ENCODE measurements at regions not wholly inside any gene's neighbourhood (a gene's known extent, or its start where the extent isn't known, plus 50 kb on each side); places are given as distances from the start of the nearest gene placed in this dataset.

GRCh38 chr14:28299227-28299626, 467.4 kb upstream of the FOXG1 start:
- Histone ChIP-seq H3K36me3 (no peaks in the 10 kb centered on the region), H3K27ac (no peak overlapping the region), H3K27me3 (no peaks in the 10 kb centered on the region), H3K4me1 (no peaks in the 10 kb centered on the region), H3K4me3 (no peak overlapping the region), H3K9me3 (peaks cover 0 to 39% (median 0%) of the 10 kb centered on the region in 11 donors)
- intact Hi-C loops (cut with DNase I), result no loop called here
- DNase-seq (no peak), ATAC-seq (no peak)
- WGBS, 2 donors, result 84 to 85% methylated on average over 6 of the region's 6 CpGs
- TF ChIP-seq, protein P1, sequence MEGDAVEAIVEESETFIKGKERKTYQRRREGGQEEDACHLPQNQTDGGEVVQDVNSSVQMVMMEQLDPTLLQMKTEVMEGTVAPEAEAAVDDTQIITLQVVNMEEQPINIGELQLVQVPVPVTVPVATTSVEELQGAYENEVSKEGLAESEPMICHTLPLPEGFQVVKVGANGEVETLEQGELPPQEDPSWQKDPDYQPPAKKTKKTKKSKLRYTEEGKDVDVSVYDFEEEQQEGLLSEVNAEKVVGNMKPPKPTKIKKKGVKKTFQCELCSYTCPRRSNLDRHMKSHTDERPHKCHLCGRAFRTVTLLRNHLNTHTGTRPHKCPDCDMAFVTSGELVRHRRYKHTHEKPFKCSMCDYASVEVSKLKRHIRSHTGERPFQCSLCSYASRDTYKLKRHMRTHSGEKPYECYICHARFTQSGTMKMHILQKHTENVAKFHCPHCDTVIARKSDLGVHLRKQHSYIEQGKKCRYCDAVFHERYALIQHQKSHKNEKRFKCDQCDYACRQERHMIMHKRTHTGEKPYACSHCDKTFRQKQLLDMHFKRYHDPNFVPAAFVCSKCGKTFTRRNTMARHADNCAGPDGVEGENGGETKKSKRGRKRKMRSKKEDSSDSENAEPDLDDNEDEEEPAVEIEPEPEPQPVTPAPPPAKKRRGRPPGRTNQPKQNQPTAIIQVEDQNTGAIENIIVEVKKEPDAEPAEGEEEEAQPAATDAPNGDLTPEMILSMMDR (IDR thresholded peaks at IDR 0.05), result no peak

DNA sequence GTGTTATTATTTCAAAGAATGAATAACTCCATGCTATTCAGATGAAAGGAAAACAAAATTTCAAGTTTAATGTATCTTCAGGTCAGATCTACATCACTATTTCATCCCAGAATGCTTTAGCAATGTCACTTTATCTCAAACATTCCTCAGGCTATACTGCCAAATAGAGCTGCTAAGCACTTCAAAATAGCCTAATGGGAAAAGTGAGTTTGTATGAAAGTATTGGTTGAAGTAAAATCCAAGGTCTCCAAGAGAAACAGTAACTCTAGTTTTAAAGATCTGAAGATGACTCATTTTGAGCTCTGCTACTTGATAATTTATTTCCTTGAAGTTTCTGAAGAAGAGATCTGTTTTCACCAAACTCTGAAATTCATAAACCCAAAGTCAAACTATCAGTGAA, 466.2 kb upstream of the FOXG1 start:
- TF ChIP-seq, protein P1 (IDR thresholded peaks at IDR 0.05), result no peak
- intact Hi-C loops (cut with DNase I), result no loop called here

GRCh38 chr14:28301179-28301578, 465.4 kb upstream of the FOXG1 start:
- Histone ChIP-seq H3K27me3 (no peaks in the 10 kb centered on the region), H3K27ac (no peak overlapping the region), H3K36me3 (no peaks in the 10 kb centered on the region), H3K9me3 (peaks cover 0 to 36% (median 0%) of the 10 kb centered on the region in 11 donors), H3K4me1 (no peaks in the 10 kb centered on the region), H3K4me3 (no peak overlapping the region)
- ATAC-seq, result no peak
- no peak for DNase-seq
- TF ChIP-seq, protein P1 (IDR thresholded peaks at IDR 0.05), result no peak
- WGBS, 2 donors, result 86 to 94% methylated on average over 4 of the region's 4 CpGs
- intact Hi-C loops (cut with DNase I), result no loop called here

More for the DNA sequence above, 466.2 kb upstream of the FOXG1 start:
- H3K4me1 ChIP-seq, result no peaks in the 10 kb centered on the region
- no peaks in the 10 kb centered on the region for H3K27me3 ChIP-seq
- ATAC-seq (no peak), DNase-seq (no peak)
- no peak overlapping the region for H3K4me3 ChIP-seq
- no peaks in the 10 kb centered on the region for H3K36me3 ChIP-seq
- no peak overlapping the region for H3K27ac ChIP-seq
- H3K9me3 ChIP-seq, result peaks cover 0 to 39% (median 0%) of the 10 kb centered on the region in 11 donors

DNA sequence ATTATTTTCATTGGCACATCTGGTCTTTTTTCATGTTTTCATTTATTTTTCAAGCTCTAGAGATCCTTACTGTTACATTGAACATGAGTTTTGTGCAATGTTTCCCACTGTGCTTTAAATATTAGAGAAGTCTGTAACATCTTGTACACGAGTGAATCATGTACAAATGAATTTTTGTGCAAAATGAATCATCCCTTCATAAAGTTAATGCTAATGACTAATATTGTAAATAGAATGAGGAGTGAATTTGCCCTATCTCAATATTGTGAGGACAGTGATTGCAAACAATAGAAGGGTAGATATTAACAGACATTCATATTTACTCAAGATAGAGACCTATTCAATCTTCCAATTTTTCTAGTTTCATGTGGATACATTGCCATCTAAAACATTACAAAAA, 463.3 kb upstream of the FOXG1 start:
- WGBS, 2 donors, result 48 to 57% methylated on average over 1 of the region's 1 CpG
- H3K27ac ChIP-seq, result no peak overlapping the region
- ATAC-seq (no peak), DNase-seq (no peak)
- intact Hi-C loops (cut with DNase I), result no loop called here
- no peaks in the 10 kb centered on the region for H3K4me1 ChIP-seq
- TF ChIP-seq, protein P1 (IDR thresholded peaks at IDR 0.05), result no peak
- H3K9me3 ChIP-seq, result peaks cover 0 to 27% (median 0%) of the 10 kb centered on the region in 11 donors
- H3K4me3 ChIP-seq, result no peak overlapping the region
- no peaks in the 10 kb centered on the region for H3K36me3 ChIP-seq
- H3K27me3 ChIP-seq, result no peaks in the 10 kb centered on the region

DNA sequence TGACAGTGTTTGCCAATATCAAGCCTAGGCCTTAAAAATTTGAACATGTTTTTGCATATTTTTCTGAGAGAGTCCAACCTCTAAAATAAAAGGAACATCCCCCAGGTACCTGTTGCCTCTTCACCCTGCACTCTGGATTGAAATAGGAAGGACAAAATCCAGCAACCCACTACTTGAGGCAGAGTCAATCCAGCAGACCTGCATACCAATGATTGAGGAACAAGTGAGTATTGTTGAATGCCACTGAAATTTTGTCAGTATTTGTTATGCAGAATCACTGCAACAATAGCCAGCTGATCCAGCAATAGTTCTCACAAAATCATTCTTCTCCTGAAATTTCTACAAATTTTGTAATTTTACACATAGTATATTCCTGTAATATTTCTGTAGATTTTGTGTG, 460.6 kb upstream of the FOXG1 start:
- Histone ChIP-seq H3K36me3 (no peaks in the 10 kb centered on the region), H3K9me3 (peaks cover 0 to 18% (median 0%) of the 10 kb centered on the region in 11 donors), H3K4me1 (no peaks in the 10 kb centered on the region), H3K27ac (no peak overlapping the region), H3K27me3 (no peaks in the 10 kb centered on the region), H3K4me3 (no peak overlapping the region)
- intact Hi-C loops (cut with DNase I), result no loop called here
- TF ChIP-seq, protein P1 (IDR thresholded peaks at IDR 0.05), result no peak
- ATAC-seq, result no peak
- no peak for DNase-seq

Data from heart right ventricle (tissue), 16 donors.